H1 (cell line): ENCODE measurements at regions not wholly inside any gene's neighbourhood (a gene's known extent, or its start where the extent isn't known, plus 50 kb on each side); places are given as distances from the start of the nearest gene placed in this dataset.

Experiments used
- CTCF ChIA-PET: fragments of 300-600 bp; sonication (Branson Sonifier 250); formaldehyde crosslinking; loops from one replicate; lab custom pipeline; 2021; ENCODE audit not compliant: partially characterized antibody; lab: Charles Lee
- POLR2A ChIA-PET: fragments of 300-600 bp; sonication (Branson Sonifier 250); formaldehyde crosslinking; loops from one replicate; lab custom pipeline; 2021; ENCODE audit warnings: inconsistent platforms; ENCODE audit not compliant: partially characterized antibody; lab: Charles Lee
- DNase-seq, 2 experiments: peaks; one replicate each; pipeline versions ENCODE4 v3.0.0 to v3.0.0-alpha.2; 2010 to 2022; ENCODE audit warnings: low spot score in 2 of 2, low read depth in 1 of 2, mixed read lengths in 1 of 2
- FAIRE-seq: peaks from 2 replicates; lab custom pipeline; 2011; peaks lifted over from hg19 to GRCh38; lab: Jason Lieb, UNC
- H2AFZ ChIP-seq: 2 replicates; pipeline ENCODE4 v1.8.1; 2012; ENCODE audit warnings: low read length, inconsistent platforms
- H2AK5ac ChIP-seq: 2 replicates; pipeline ENCODE4 v1.6.1; 2013; ENCODE audit warnings: low read depth, low read length
- H2BK120ac ChIP-seq: replicated peaks from 2 replicates; pipeline ENCODE3; 2013; ENCODE audit warnings: low read depth, low read length, inconsistent platforms
- H2BK12ac ChIP-seq: 2 replicates; pipeline ENCODE4 v1.6.1; 2013; ENCODE audit warnings: low read depth, low read length
- H2BK15ac ChIP-seq: 2 replicates; pipeline ENCODE4 v1.6.1; 2013; ENCODE audit warnings: low read length
- H2BK20ac ChIP-seq: 2 replicates; pipeline ENCODE4 v1.6.1; 2013; ENCODE audit warnings: low read length
- H2BK5ac ChIP-seq: 2 replicates; pipeline ENCODE4 v1.6.1; 2013; ENCODE audit warnings: low read depth, low read length
- H3K14ac ChIP-seq: 2 replicates; pipeline ENCODE4 v1.6.1; 2013; ENCODE audit warnings: inconsistent platforms; ENCODE audit not compliant: insufficient read length
- H3K18ac ChIP-seq: 2 replicates; pipeline ENCODE4 v1.6.1; 2013; ENCODE audit warnings: low read length; ENCODE audit errors: extremely low read depth
- H3K23ac ChIP-seq: 2 replicates; pipeline ENCODE4 v1.6.1; 2013; ENCODE audit warnings: inconsistent platforms; ENCODE audit not compliant: insufficient read length
- H3K23me2 ChIP-seq: 2 replicates; pipeline ENCODE4 v1.6.1; 2013; ENCODE audit warnings: low read depth, low read length
- H3K27ac ChIP-seq: 2 replicates; pipeline ENCODE4 v1.6.1; 2011; ENCODE audit warnings: low read depth, low read length, inconsistent platforms
- H3K27me3 ChIP-seq, 4 experiments: replicated peaks in 1 of 4; 1 replicate in 1 of 4; 2 replicates in 3 of 4; pipeline versions ENCODE4 v1.6.1 to v1.8.1; 2011 to 2013; ENCODE audit warnings: low read length in 3 of 4, mild to moderate bottlenecking in 3 of 4, inconsistent platforms in 2 of 4, mixed read lengths in 2 of 4, moderate library complexity in 1 of 4; ENCODE audit not compliant: control insufficient read depth in 3 of 4, insufficient read depth in 3 of 4; ENCODE audit errors: extremely low read depth in 1 of 4
- H3K36me3 ChIP-seq, 4 experiments: 2 replicates each; pipeline versions ENCODE4 v1.6.1 to v1.8.1; 2011 to 2013; ENCODE audit warnings: mild to moderate bottlenecking in 4 of 4, low read length in 3 of 4, moderate library complexity in 2 of 4, control low read depth in 1 of 4, inconsistent platforms in 1 of 4; ENCODE audit not compliant: insufficient read depth in 4 of 4, control insufficient read depth in 2 of 4
- H3K4ac ChIP-seq: replicated peaks from 2 replicates; pipeline ENCODE3; 2013; ENCODE audit warnings: low read length, low read depth, mixed read lengths, inconsistent platforms; ENCODE audit not compliant: insufficient read length
- H3K4me1 ChIP-seq, 4 experiments: replicated peaks in 1 of 4; 1 replicate in 1 of 4; 2 replicates in 3 of 4; pipeline versions ENCODE4 v1.6.1 to v1.8.1; 2011 to 2013; ENCODE audit warnings: low read length in 3 of 4, inconsistent platforms in 2 of 4, mixed read lengths in 1 of 4; ENCODE audit not compliant: insufficient read depth in 4 of 4, control insufficient read depth in 3 of 4
- H3K4me2 ChIP-seq, 2 experiments: 2 replicates each; pipeline versions ENCODE4 v1.6.1 to v1.8.1; 2011 to 2013; ENCODE audit warnings: low read depth in 2 of 2, low read length in 2 of 2, control low read depth in 1 of 2, inconsistent platforms in 1 of 2, mild to moderate bottlenecking in 1 of 2; ENCODE audit not compliant: insufficient read depth in 1 of 2
- H3K4me3 ChIP-seq, 4 experiments: fragments of 200-600, 300-600 bp in 1 of 4; sonication (generic), shearing (Covaris generic), sonication (Bioruptor Twin) in 1 of 4; 2 replicates each; pipeline versions ENCODE4 v1.5.1 to v1.8.1; 2011 to 2016; ENCODE audit warnings: low read length in 4 of 4, low read depth in 3 of 4, control low read depth in 2 of 4, inconsistent platforms in 2 of 4, mild to moderate bottlenecking in 2 of 4, mixed read lengths in 1 of 4, moderate library complexity in 1 of 4; ENCODE audit not compliant: insufficient read depth in 2 of 4; ENCODE audit errors: extremely low read depth in 1 of 4
- H3K56ac ChIP-seq: replicated peaks from 2 replicates; pipeline ENCODE3; 2013; ENCODE audit warnings: low read depth, mild to moderate bottlenecking, mixed read lengths, low read length, inconsistent platforms; ENCODE audit not compliant: insufficient read length
- H3K79me1 ChIP-seq: 2 replicates; pipeline ENCODE4 v1.6.1; 2013; ENCODE audit warnings: low read depth, low read length, control low read depth
- H3K79me2 ChIP-seq, 2 experiments: 2 replicates each; pipeline versions ENCODE4 v1.6.1 to v1.8.1; 2012 to 2013; ENCODE audit warnings: low read length in 2 of 2, mild to moderate bottlenecking in 2 of 2, inconsistent platforms in 1 of 2; ENCODE audit not compliant: insufficient read depth in 2 of 2, control insufficient read depth in 1 of 2
- H3K9ac ChIP-seq, 4 experiments: replicated peaks in 1 of 4; 1 replicate in 1 of 4; 2 replicates in 3 of 4; pipeline versions ENCODE4 v1.6.1 to v1.8.1; 2011 to 2013; ENCODE audit warnings: low read depth in 3 of 4, low read length in 3 of 4, control low read depth in 2 of 4, mild to moderate bottlenecking in 2 of 4, moderate library complexity in 2 of 4, inconsistent platforms in 1 of 4; ENCODE audit errors: extremely low read depth in 1 of 4
- H3K9me3 ChIP-seq, 2 experiments: 2 replicates each; pipeline versions ENCODE4 v1.6.1 to v1.8.1; 2012 to 2013; ENCODE audit warnings: mild to moderate bottlenecking in 2 of 2, moderate library complexity in 2 of 2, control low read depth in 1 of 2, inconsistent platforms in 1 of 2, low read depth in 1 of 2, low read length in 1 of 2, mixed read lengths in 1 of 2; ENCODE audit not compliant: insufficient read depth in 2 of 2
- H4K20me1 ChIP-seq, 2 experiments: replicated peaks in 1 of 2; 2 replicates each; pipeline versions ENCODE3 to v1.8.1; 2011 to 2013; ENCODE audit warnings: inconsistent platforms in 2 of 2, low read length in 2 of 2, mild to moderate bottlenecking in 1 of 2; ENCODE audit not compliant: insufficient read depth in 2 of 2, control insufficient read depth in 1 of 2
- H4K5ac ChIP-seq: 2 replicates; pipeline ENCODE4 v1.6.1; 2013; ENCODE audit warnings: low read length, low read depth, mixed read lengths, inconsistent platforms; ENCODE audit not compliant: insufficient read length
- H4K8ac ChIP-seq: 2 replicates; pipeline ENCODE4 v1.8.0; 2013; ENCODE audit warnings: mild to moderate bottlenecking, moderate library complexity, low read length, inconsistent platforms; ENCODE audit not compliant: insufficient read depth; ENCODE audit errors: extremely low read depth
- H4K91ac ChIP-seq: replicated peaks from 2 replicates; pipeline ENCODE3; 2013; ENCODE audit warnings: low read length, mixed read lengths, inconsistent platforms; ENCODE audit not compliant: insufficient read length
- BACH1 ChIP-seq: IDR thresholded peaks from 2 replicates; pipeline ENCODE4 v1.6.1; 2012; ENCODE audit warnings: low read length, improper control_type of control experiment
- BCL11A ChIP-seq, 2 experiments: IDR thresholded peaks; one replicate each; pipeline ENCODE4 v1.6.1; 2011; ENCODE audit warnings: low read depth in 2 of 2, low read length in 2 of 2, mild to moderate bottlenecking in 2 of 2
- HDAC2 ChIP-seq, 2 experiments: fragments of 300-600 bp in 1 of 2; sonication (generic) in 1 of 2; IDR thresholded peaks; 2 replicates each; pipeline ENCODE4 v1.6.1; 2011 to 2012; ENCODE audit warnings: low read depth in 2 of 2, low read length in 2 of 2, mild to moderate bottlenecking in 2 of 2, moderate library complexity in 2 of 2, borderline replicate concordance in 1 of 2, inconsistent platforms in 1 of 2
- KDM5A ChIP-seq: fragments of 200-600 bp; IDR thresholded peaks from 2 replicates; pipeline ENCODE4 v1.7.1; 2012; ENCODE audit warnings: mild to moderate bottlenecking, low read length, inconsistent platforms, mixed read lengths
- POU5F1 ChIP-seq: IDR thresholded peaks from 2 replicates; pipeline ENCODE4 v1.6.1; 2011; ENCODE audit warnings: low read depth, mild to moderate bottlenecking, low read length, moderate library complexity
- TAF7 ChIP-seq: optimal IDR thresholded peaks from 2 replicates; pipeline ENCODE3; 2011; ENCODE audit warnings: low read depth, mild to moderate bottlenecking, inconsistent platforms, low read length, moderate library complexity, borderline replicate concordance

- CTCF ChIA-PET = no interaction called here
- no peak for DNase-seq
- Histone ChIP-seq H4K5ac (no peak overlapping the region), H3K23ac (no peak overlapping the region), H3K4me3 (no peak overlapping the region), H3K79me2 (no peaks in the 10 kb centered on the region), H3K36me3 (no peaks in the 10 kb centered on the region), H3K4me1 (no peaks in the 10 kb centered on the region), H2AFZ (no peak overlapping the region), H2BK20ac (no peak overlapping the region), H2BK12ac (no peak overlapping the region), H2BK120ac (no peak overlapping the region), H4K91ac (no peak overlapping the region), H2BK5ac (no peak overlapping the region), H4K8ac (no peak overlapping the region), H3K4me2 (no peak overlapping the region), H3K56ac (no peak overlapping the region), H3K27me3 (no peaks in the 10 kb centered on the region), H3K9ac (no peak overlapping the region), H3K79me1 (no peaks in the 10 kb centered on the region), H4K20me1 (no peaks in the 10 kb centered on the region), H2BK15ac (no peak overlapping the region), H3K18ac (no peak overlapping the region), H3K9me3 (no peaks in the 10 kb centered on the region), H2AK5ac (no peak overlapping the region), H3K27ac (no peak overlapping the region), H3K4ac (no peak overlapping the region), H3K14ac (no peak overlapping the region), H3K23me2 (no peaks in the 10 kb centered on the region)
- FAIRE-seq = no peak
- TF ChIP-seq TAF7 (no peak), BACH1 (no peak), BCL11A (IDR thresholded peaks at IDR 0.05; ENCODE audit: low read depth in 2 of 2, low read length in 2 of 2) (no peak), KDM5A (no peak), POU5F1 (no peak), HDAC2 (IDR thresholded peaks at IDR 0.05; ENCODE audit: borderline replicate concordance in 1 of 2, low read depth in 2 of 2, low read length in 2 of 2) (no peak)
- POLR2A ChIA-PET = no interaction called here
Observed at GRCh38 chr4:123913598-123913997, 517.0 kb downstream of the SPRY1 start.
